Peyer's patch (tissue), 4 donors: ENCODE measurements at regions not wholly inside any gene's neighbourhood (a gene's known extent, or its start where the extent isn't known, plus 50 kb on each side); places are given as distances from the start of the nearest gene placed in this dataset.

Source experiments
- DNase-seq, 3 donors: peaks; one replicate each; pipeline ENCODE4 v3.0.0-alpha.2; 2017 to 2019
- H3K27ac ChIP-seq, 4 donors: fragments of 200-600 bp; sonication (generic); one replicate each; pipeline ENCODE4 v1.5.1; 2016 to 2019
- H3K27me3 ChIP-seq, 2 donors: fragments of 200-600 bp; sonication (generic); one replicate each; pipeline ENCODE4 v1.5.1; 2019
- H3K36me3 ChIP-seq, 3 donors: fragments of 200-600 bp; sonication (generic); one replicate each; pipeline ENCODE4 v1.5.1; 2016 to 2019
- H3K4me1 ChIP-seq, 4 donors: fragments of 200-600 bp; sonication (generic); one replicate each; pipeline ENCODE4 v1.5.1; 2016 to 2019
- H3K4me3 ChIP-seq, 4 donors: fragments of 200-600 bp; sonication (generic); 1 replicate in 3 of 4; 2 replicates in 1 of 4; pipeline ENCODE4 v1.5.1; 2016 to 2019; ENCODE audit warnings: mild to moderate bottlenecking in 1 of 4
- H3K9me3 ChIP-seq, 4 donors: fragments of 200-600 bp; sonication (generic); one replicate each; pipeline ENCODE4 v1.5.1; 2016 to 2019; ENCODE audit warnings: mild to moderate bottlenecking in 1 of 4
- CTCF ChIP-seq, 6 experiments: fragments of 450-650 bp in 4 of 6; fragments of 200-600 bp in 2 of 6; sonication (generic) in 1 of 6; IDR thresholded peaks; one replicate each; pipeline ENCODE4 v1.5.1; 2017 to 2019; ENCODE audit warnings: antibody characterized with exemption in 6 of 6, mild to moderate bottlenecking in 3 of 6, moderate library complexity in 1 of 6
- POLR2A ChIP-seq, 2 donors: fragments of 450-650 bp; IDR thresholded peaks; one replicate each; pipeline ENCODE4 v1.5.1; 2017; ENCODE audit warnings: antibody characterized with exemption in 2 of 2, mild to moderate bottlenecking in 2 of 2, moderate library complexity in 2 of 2

- TF ChIP-seq CTCF (IDR thresholded peaks at IDR 0.05) (no peak), POLR2A (IDR thresholded peaks at IDR 0.05) (no peak)
- DNase-seq = no peak
- no peaks in the 10 kb centered on the region for H3K27me3 ChIP-seq
- no peaks in the 10 kb centered on the region for H3K4me1 ChIP-seq
- H3K4me3 ChIP-seq = no peak overlapping the region
- no peaks in the 10 kb centered on the region for H3K9me3 ChIP-seq
- no peaks in the 10 kb centered on the region for H3K36me3 ChIP-seq
- H3K27ac ChIP-seq = no peak overlapping the region
These were observed 259.7 kb upstream of the HABP2 start for GRCh38 chr10:113293167-113293566.

GRCh38 chr10:113294868-113295267, 258.0 kb upstream of the HABP2 start:
- Histone ChIP-seq H3K9me3 (no peaks in the 10 kb centered on the region), H3K36me3 (no peaks in the 10 kb centered on the region), H3K27me3 (no peaks in the 10 kb centered on the region), H3K4me1 (no peaks in the 10 kb centered on the region), H3K27ac (no peak overlapping the region), H3K4me3 (no peak overlapping the region)
- TF ChIP-seq POLR2A (IDR thresholded peaks at IDR 0.05) (no peak), CTCF (IDR thresholded peaks at IDR 0.05) (no peak)
- no peak for DNase-seq

- no peaks in the 10 kb centered on the region for H3K4me1 ChIP-seq
- DNase-seq = no peak
- no peak overlapping the region for H3K27ac ChIP-seq
- H3K4me3 ChIP-seq = no peak overlapping the region
- H3K36me3 ChIP-seq = no peaks in the 10 kb centered on the region
- no peak for TF ChIP-seq CTCF (IDR thresholded peaks at IDR 0.05)
- no peak for TF ChIP-seq POLR2A (IDR thresholded peaks at IDR 0.05)
- H3K9me3 ChIP-seq = no peaks in the 10 kb centered on the region
- no peaks in the 10 kb centered on the region for H3K27me3 ChIP-seq
These were observed 255.6 kb upstream of the HABP2 start for GRCh38 chr10:113297226-113297625.

GRCh38 chr10:113298616-113299015, 254.2 kb upstream of the HABP2 start:
- no peaks in the 10 kb centered on the region for H3K9me3 ChIP-seq
- no peak overlapping the region for H3K27ac ChIP-seq
- H3K4me3 ChIP-seq = no peak overlapping the region
- no peak for DNase-seq
- TF ChIP-seq POLR2A (IDR thresholded peaks at IDR 0.05) = no peak
- TF ChIP-seq CTCF (IDR thresholded peaks at IDR 0.05) = no peak
- H3K27me3 ChIP-seq = no peaks in the 10 kb centered on the region
- no peaks in the 10 kb centered on the region for H3K36me3 ChIP-seq
- no peaks in the 10 kb centered on the region for H3K4me1 ChIP-seq

- H3K27me3 ChIP-seq = no peaks in the 10 kb centered on the region
- H3K27ac ChIP-seq = no peak overlapping the region
- no peaks in the 10 kb centered on the region for H3K9me3 ChIP-seq
- H3K4me3 ChIP-seq = no peak overlapping the region
- no peak for DNase-seq
- H3K4me1 ChIP-seq = no peaks in the 10 kb centered on the region
- no peaks in the 10 kb centered on the region for H3K36me3 ChIP-seq
- TF ChIP-seq POLR2A (IDR thresholded peaks at IDR 0.05) (no peak), CTCF (IDR thresholded peaks at IDR 0.05) (no peak)
These were observed 252.7 kb upstream of the HABP2 start for GRCh38 chr10:113300201-113300600.

GRCh38 chr10:113300617-113301016, 252.2 kb upstream of the HABP2 start:
- Histone ChIP-seq H3K27ac (no peak overlapping the region), H3K4me3 (no peak overlapping the region), H3K9me3 (no peaks in the 10 kb centered on the region), H3K4me1 (no peaks in the 10 kb centered on the region), H3K36me3 (no peaks in the 10 kb centered on the region), H3K27me3 (no peaks in the 10 kb centered on the region)
- TF ChIP-seq POLR2A (IDR thresholded peaks at IDR 0.05) (no peak), CTCF (IDR thresholded peaks at IDR 0.05) (no peak)
- DNase-seq = no peak
